NCI-H2171 (cell line): ENCODE measurements at regions not wholly inside any gene's neighbourhood (a gene's known extent, or its start where the extent isn't known, plus 50 kb on each side); places are given as distances from the start of the nearest gene placed in this dataset.

Experiments
- DNase-seq: peaks from one replicate; lab custom pipeline; 2025; lab: John Stamatoyannopoulos, UW

DNA sequence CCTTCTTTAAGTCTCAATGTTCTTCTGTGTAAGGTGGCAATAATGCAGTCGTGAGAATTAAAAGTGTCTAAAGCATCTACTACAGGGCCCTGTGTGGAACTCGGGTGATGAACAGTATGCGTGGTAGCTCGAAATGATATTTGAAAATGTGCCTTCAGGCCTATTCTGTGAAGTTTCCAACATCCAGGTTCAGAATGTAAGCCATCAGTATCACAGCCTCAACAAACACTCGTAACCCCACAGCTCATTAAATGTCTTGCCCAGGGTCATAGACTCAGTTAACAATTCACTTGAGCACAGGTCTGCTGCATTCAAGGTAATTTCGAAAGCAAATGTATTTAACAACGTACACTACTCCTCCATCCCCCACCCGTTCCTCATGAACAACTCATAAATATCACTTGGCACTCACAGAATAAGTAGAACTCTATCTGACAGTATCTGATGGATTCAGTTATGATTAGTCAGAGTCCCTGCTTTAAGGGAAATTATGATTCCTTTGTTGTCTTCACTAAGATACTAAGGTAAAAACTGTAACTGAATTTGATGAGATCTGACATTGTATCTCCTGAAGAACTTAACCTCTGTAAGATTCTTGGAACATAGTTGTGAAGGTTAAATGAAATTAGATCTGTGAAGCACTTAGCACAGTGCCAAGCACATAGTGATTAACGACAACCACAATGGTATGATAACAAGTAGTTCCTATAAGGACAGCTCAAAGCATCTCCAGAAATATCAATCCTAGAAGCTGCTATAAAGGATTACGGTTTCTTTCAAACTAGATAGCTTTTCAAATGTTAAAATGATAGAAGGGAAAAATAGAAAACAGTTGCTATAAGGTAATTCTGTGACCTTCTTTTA lies 642.3 kb downstream of the TBL1XR1 start:
- DNase-seq = no peak

GRCh38 chr3:176554264-176554663 lies 643.0 kb downstream of the TBL1XR1 start:
- DNase-seq = no peak

- DNase-seq = no peak
Observed at GRCh38 chr3:176526942-176527341, 670.3 kb downstream of the TBL1XR1 start.

DNA sequence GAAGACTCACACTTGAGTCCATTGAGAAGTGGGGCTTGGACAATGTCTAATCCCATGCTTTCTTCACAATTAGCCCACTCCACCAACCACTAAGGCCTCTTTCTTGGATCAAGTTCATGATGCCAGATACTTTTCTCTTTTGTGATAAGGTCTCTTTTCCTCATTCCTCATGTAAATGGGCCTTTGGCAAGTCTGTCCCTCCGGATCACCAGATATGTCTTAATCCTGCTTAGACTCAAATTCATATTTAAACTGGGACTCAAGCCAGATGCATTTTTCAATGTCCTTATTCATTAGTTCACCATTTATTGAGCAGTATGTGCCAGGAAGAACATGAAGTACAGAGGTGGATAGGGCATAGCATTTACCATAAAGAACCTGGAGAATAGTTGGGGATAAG lies 671.1 kb downstream of the TBL1XR1 start:
- no peak for DNase-seq

DNA sequence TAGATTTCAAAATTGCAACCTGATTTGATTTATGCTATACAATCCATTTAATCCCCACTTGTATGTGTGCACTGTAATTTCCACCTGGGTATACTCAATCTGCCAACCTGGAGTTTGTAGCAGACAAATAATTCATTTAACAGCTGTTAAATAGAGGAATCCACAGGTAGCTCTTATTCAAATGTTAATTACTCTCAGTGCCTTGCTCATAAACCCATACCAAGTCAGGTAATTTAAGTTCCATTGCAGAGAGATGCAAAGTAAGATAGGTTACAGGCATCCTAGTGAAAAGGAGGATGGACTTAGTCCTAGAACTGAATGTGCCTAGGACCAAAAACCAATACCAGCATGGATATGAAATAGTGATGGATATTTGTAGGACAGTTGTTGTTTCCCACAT lies 674.2 kb downstream of the TBL1XR1 start:
- DNase-seq = no peak

DNA sequence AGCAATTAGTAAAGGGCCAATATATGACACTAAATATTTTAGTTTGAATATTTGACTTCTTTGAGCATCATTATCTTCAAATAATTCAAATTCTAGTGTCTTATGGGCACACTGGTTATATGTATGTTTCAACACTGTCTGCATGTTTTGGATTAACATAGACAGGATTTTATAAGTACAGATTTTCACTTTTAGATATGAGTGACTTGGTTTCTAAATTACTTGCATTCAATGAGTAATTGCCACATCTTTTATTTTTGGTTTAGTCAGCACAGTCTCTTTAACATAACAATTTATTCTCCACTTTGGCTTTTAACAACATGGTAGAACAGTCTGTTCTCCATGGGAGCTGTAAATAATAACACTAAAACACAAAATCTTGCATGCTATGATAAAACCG lies 674.8 kb downstream of the TBL1XR1 start:
- DNase-seq = no peak

- no peak for DNase-seq
Observed at GRCh38 chr3:176521531-176522175, 675.6 kb downstream of the TBL1XR1 start.

GRCh38 chr3:176514297-176514696 lies 683.0 kb downstream of the TBL1XR1 start:
- DNase-seq = no peak

- no peak for DNase-seq
Observed at GRCh38 chr3:176513604-176514003, 683.7 kb downstream of the TBL1XR1 start.

DNA sequence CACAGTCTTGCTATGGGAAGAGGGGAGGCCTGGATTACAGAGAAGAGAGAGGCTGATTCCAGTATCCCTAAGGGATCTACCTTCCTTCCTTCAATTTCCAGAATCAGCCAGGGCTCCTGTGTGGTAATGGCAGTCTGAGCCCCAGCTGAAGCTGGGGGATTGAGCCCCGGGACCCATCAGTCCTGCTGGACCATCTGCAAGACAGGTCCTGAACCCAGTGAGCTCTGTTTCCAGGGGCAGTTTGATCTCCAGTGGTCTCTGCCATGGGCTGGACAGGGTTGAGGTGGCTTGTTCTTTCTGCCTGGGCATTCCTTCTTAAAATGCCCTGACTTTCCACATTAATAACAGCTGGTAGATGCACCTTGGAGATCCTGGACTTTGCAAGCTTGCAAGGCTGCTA lies 685.2 kb downstream of the TBL1XR1 start:
- no peak for DNase-seq

GRCh38 chr3:176510097-176510496 lies 687.2 kb downstream of the TBL1XR1 start:
- DNase-seq = no peak

- no peak for DNase-seq
Observed at GRCh38 chr3:176505878-176506621, 691.2 kb downstream of the TBL1XR1 start.

DNA sequence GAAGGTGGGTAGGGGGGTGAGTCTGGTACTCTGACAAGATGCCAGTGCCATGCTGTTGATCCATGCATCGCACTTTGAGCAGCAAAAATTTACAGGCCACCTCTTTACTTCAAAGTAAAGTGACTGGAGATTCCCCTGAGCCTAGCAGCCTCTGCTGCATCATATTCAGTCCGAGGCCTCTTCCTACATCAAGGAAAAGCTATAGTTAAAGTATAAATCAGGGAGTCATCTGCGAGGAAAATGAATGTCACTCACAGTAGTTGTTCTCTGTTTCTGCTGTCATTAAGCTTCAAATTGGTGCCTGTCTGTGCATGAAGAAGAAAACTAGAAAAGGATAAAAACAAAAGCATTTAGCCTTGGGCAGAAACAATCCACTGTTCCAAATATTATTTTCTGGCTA lies 706.2 kb downstream of the TBL1XR1 start:
- no peak for DNase-seq

DNA sequence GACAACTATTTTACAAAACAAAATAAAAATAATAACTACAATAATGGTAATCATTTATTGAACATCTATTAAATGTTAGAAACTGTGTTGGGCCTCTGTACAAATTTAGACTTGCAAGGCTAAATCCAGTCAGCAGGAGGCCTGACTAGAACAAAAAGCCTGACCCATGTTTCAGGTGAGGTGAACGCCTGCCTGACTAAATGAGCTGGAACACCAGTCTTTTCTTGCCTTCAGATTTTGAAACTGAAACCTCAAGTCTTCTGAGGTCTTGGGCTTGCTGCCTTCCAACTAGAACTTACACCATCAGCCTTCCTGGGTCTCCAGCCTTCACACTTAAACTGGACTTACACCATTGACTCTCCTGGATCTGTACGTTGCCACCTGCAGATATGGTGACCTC lies 706.9 kb downstream of the TBL1XR1 start:
- DNase-seq = no peak

GRCh38 chr3:176479248-176479647 lies 718.0 kb downstream of the TBL1XR1 start:
- DNase-seq = no peak

- no peak for DNase-seq
Observed at GRCh38 chr3:176469694-176470205, 727.5 kb downstream of the TBL1XR1 start.

DNA sequence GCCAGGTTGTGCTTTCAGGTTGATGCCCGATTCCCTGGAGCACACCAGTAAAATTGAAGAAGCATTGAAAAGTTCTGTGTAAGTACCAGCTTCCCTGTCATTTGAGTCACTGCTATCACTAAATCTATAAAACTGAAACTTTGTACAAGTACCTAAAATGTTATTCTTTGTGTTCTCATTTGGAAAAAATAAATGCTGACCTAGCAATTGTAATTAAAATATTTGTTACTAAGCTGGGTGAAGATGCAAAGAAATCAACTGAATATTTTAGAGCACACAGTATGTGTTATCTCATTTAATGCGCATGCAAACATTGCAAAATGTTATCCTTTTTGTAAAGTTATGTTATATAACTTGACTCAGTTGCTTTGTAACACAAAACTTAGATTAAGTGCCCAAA lies 733.7 kb downstream of the TBL1XR1 start:
- DNase-seq = no peak

DNA sequence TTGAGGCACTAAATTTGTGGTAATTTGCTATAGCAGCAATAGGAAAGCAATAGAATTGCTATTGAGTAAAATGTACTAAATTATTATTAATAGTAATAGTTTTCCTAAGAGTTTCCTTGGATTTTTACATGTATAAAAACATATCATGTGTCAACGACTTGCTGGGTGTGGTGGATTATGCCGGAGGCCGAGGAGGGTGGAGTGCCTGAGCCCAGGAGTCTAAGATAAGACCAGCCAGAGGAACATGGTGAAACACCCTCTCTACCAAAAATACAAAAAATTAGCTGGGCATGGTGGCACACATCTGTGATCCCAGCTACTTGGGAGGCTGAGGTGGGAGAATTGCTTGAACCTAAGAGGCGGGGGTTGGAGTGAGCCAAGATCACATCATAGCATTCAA lies 749.9 kb downstream of the TBL1XR1 start:
- DNase-seq = no peak

DNA sequence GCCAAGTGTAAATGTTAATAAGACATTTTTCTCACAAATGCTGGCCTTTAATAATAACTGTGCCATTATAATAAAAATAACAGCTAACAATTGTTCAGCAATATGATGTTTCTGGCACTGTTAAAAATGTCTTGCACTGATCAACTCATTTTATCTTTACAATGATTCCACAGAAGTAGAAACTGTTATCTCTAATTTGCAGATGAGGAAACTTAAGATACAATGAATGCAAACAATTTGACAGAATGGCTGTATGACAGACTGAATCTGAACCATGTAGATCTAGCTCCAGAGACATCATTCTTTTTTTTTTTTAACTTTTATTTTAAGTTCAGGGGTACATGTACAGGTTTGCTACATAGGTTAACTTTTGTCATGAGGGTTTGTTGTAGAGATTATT lies 755.0 kb downstream of the TBL1XR1 start:
- DNase-seq = no peak

DNA sequence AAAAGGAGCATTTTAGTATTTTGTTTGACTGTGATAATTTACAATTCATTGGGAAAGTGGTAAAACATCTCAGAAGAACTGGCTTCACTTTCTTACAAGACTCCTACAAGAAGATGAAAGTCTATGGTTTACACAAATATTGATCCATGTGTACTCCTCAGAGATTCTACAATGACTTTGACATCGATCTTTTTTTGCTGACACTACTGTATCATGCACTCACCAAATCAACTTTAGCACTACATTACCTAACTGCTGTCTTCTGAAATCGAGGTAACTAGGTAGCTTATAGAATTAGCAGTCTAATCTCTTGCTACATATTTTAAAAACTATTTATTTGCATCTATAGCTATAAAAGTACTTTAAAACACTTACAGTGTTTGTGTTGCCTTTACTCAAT lies 757.6 kb downstream of the TBL1XR1 start:
- DNase-seq = no peak

- DNase-seq = no peak
Observed at GRCh38 chr3:176431991-176432390, 765.3 kb downstream of the TBL1XR1 start.

DNA sequence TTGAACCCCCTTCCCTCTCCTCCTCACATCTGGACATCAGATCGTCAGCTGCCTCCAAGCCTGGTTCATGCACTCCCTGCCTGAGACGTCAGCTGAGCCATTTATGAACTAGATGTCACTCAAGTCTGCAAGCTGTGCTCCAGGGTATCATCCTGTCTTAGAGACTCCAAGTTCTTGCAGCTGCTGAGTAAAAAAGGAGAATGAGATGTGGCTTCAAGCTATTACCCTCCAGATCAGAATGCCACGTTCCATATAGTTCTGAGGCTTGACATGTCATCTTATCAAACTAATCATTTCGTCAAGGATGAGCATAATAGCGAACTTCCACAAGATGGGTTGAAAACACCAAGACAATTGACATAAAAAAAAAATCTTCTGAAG lies 766.3 kb downstream of the TBL1XR1 start:
- no peak for DNase-seq
